ENCODE measurements at regions not wholly inside any gene's neighbourhood (a gene's known extent, or its start where the extent isn't known, plus 50 kb on each side); places are given as distances from the start of the nearest gene placed in this dataset.
"Not testable (repeated sequence)": the region's sequence is repeated elsewhere in the genome, so short reads cannot be mapped to it uniquely, and the experiment has no call there.

DNA sequence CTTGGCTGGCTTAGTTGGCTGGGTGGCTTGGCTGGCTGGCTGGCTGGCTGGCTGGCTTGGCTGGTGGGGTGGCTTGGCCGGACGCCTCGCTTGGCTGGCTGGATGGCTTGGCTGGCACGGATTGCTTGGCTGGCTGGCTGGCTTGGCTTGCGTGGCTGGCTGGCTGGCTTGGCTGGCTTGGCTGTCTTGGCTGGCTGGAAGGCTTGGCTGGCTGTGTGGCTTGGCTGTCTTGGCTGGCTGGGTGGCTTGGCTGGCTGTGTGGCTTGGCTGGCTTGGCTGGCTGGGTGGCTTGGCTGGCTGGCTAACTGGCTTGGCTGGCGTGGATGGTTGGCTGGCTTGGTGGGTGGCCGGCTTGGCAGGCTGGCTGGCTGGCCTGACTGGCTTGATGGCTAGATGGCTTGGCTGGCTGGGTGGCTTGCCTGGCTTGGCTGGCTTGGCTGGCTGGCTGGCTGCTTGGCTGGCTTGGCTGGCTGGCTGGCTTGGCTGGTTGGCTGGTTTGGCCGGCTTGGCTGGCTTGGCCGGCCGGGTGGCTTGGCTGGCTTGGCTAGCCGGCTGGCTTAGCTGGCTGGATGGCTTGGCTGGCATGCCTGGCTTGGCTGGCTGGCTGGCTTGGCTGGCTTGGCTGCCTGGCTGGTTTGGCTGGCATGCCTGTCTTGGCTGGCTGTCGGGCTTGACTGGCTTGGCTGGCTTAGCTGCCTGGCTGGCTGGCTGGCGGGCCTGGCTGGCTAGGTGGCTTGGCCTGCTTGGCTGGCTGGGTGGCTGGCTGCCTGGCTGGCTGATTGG, 2812.7 kb downstream of the RPIA start:
- H3K79me2 ChIP-seq (ENCODE audit: control insufficient read depth, insufficient read depth, low read length); H3K9me3 ChIP-seq (replicated peaks; ENCODE audit: control insufficient read depth, insufficient read depth, low read length); H2AFZ ChIP-seq (ENCODE audit: low read depth, low read length); H3K9me1 ChIP-seq (replicated peaks; ENCODE audit: control insufficient read depth, extremely low read depth, insufficient read depth, low read length); FAIRE-seq; H3K4me2 ChIP-seq (ENCODE audit: insufficient read depth, low read length); CTCF ChIA-PET; H3K4me1 ChIP-seq (ENCODE audit: control insufficient read depth, extremely low read depth, insufficient read depth, low read length); BruUV-seq (replicated peaks); DNase-seq (ENCODE audit: low read depth, low spot score); intact Hi-C loops (cut with micrococcal nuclease); H3K27me3 ChIP-seq (ENCODE audit: control insufficient read depth in 2 of 2, insufficient read depth in 2 of 2, low read length in 2 of 2); H3K4me3 ChIP-seq (replicated peaks in 1 of 3; ENCODE audit: insufficient read depth in 1 of 3, low read depth in 1 of 3, low read length in 3 of 3); POLR2A ChIA-PET; H3K9ac ChIP-seq (replicated peaks; ENCODE audit: extremely low read depth, insufficient read depth, low read length); dilution Hi-C loops (cut with MboI; ENCODE audit: extremely low pct_ligation_motif_present, low sequenced_read_pairs); H4K20me1 ChIP-seq (replicated peaks; ENCODE audit: control insufficient read depth, extremely low read depth, insufficient read depth, low read length); H3K36me3 ChIP-seq (ENCODE audit: control insufficient read depth in 2 of 2, extremely low read depth in 1 of 2, insufficient read depth in 2 of 2, low read length in 2 of 2); H3K27ac ChIP-seq (ENCODE audit: insufficient read depth, low read depth, low read length): not testable (repeated sequence)

- H3K4me1 ChIP-seq (ENCODE audit: control insufficient read depth, extremely low read depth, insufficient read depth, low read length); H3K9me1 ChIP-seq (replicated peaks; ENCODE audit: control insufficient read depth, extremely low read depth, insufficient read depth, low read length); H3K4me3 ChIP-seq (replicated peaks in 1 of 3; ENCODE audit: insufficient read depth in 1 of 3, low read depth in 1 of 3, low read length in 3 of 3); H3K4me2 ChIP-seq (ENCODE audit: insufficient read depth, low read length); CTCF ChIA-PET; dilution Hi-C loops (cut with MboI; ENCODE audit: extremely low pct_ligation_motif_present, low sequenced_read_pairs); H3K79me2 ChIP-seq (ENCODE audit: control insufficient read depth, insufficient read depth, low read length); DNase-seq (ENCODE audit: low read depth, low spot score); H3K36me3 ChIP-seq (ENCODE audit: control insufficient read depth in 2 of 2, extremely low read depth in 1 of 2, insufficient read depth in 2 of 2, low read length in 2 of 2); H3K27ac ChIP-seq (ENCODE audit: insufficient read depth, low read depth, low read length); POLR2A ChIA-PET; H3K9me3 ChIP-seq (replicated peaks; ENCODE audit: control insufficient read depth, insufficient read depth, low read length); FAIRE-seq; intact Hi-C loops (cut with micrococcal nuclease); H3K27me3 ChIP-seq (ENCODE audit: control insufficient read depth in 2 of 2, insufficient read depth in 2 of 2, low read length in 2 of 2); H2AFZ ChIP-seq (ENCODE audit: low read depth, low read length); H3K9ac ChIP-seq (replicated peaks; ENCODE audit: extremely low read depth, insufficient read depth, low read length); H4K20me1 ChIP-seq (replicated peaks; ENCODE audit: control insufficient read depth, extremely low read depth, insufficient read depth, low read length); BruUV-seq (replicated peaks): not testable (repeated sequence)
Observed at GRCh38 chr2:91508816-91509215, 2817.3 kb downstream of the RPIA start.

- BruUV-seq (replicated peaks); H3K9ac ChIP-seq (replicated peaks; ENCODE audit: extremely low read depth, insufficient read depth, low read length); DNase-seq (ENCODE audit: low read depth, low spot score); H3K4me3 ChIP-seq (replicated peaks in 1 of 3; ENCODE audit: insufficient read depth in 1 of 3, low read depth in 1 of 3, low read length in 3 of 3); H3K9me1 ChIP-seq (replicated peaks; ENCODE audit: control insufficient read depth, extremely low read depth, insufficient read depth, low read length); H4K20me1 ChIP-seq (replicated peaks; ENCODE audit: control insufficient read depth, extremely low read depth, insufficient read depth, low read length); H3K4me1 ChIP-seq (ENCODE audit: control insufficient read depth, extremely low read depth, insufficient read depth, low read length); dilution Hi-C loops (cut with MboI; ENCODE audit: extremely low pct_ligation_motif_present, low sequenced_read_pairs); H3K27me3 ChIP-seq (ENCODE audit: control insufficient read depth in 2 of 2, insufficient read depth in 2 of 2, low read length in 2 of 2); POLR2A ChIA-PET; H2AFZ ChIP-seq (ENCODE audit: low read depth, low read length); FAIRE-seq; H3K9me3 ChIP-seq (replicated peaks; ENCODE audit: control insufficient read depth, insufficient read depth, low read length); H3K79me2 ChIP-seq (ENCODE audit: control insufficient read depth, insufficient read depth, low read length); intact Hi-C loops (cut with micrococcal nuclease); H3K4me2 ChIP-seq (ENCODE audit: insufficient read depth, low read length); H3K36me3 ChIP-seq (ENCODE audit: control insufficient read depth in 2 of 2, extremely low read depth in 1 of 2, insufficient read depth in 2 of 2, low read length in 2 of 2); CTCF ChIA-PET; H3K27ac ChIP-seq (ENCODE audit: insufficient read depth, low read depth, low read length): not testable (repeated sequence)
Observed at GRCh38 chr2:91509276-91509675, 2817.8 kb downstream of the RPIA start.

GRCh38 chr2:91511166-91511565, 2819.7 kb downstream of the RPIA start:
- H3K9me3 ChIP-seq (replicated peaks; ENCODE audit: control insufficient read depth, insufficient read depth, low read length); H3K79me2 ChIP-seq (ENCODE audit: control insufficient read depth, insufficient read depth, low read length); dilution Hi-C loops (cut with MboI; ENCODE audit: extremely low pct_ligation_motif_present, low sequenced_read_pairs); BruUV-seq (replicated peaks); H3K9me1 ChIP-seq (replicated peaks; ENCODE audit: control insufficient read depth, extremely low read depth, insufficient read depth, low read length); CTCF ChIA-PET; FAIRE-seq; H4K20me1 ChIP-seq (replicated peaks; ENCODE audit: control insufficient read depth, extremely low read depth, insufficient read depth, low read length); intact Hi-C loops (cut with micrococcal nuclease); H3K27me3 ChIP-seq (ENCODE audit: control insufficient read depth in 2 of 2, insufficient read depth in 2 of 2, low read length in 2 of 2); H3K36me3 ChIP-seq (ENCODE audit: control insufficient read depth in 2 of 2, extremely low read depth in 1 of 2, insufficient read depth in 2 of 2, low read length in 2 of 2); H3K4me1 ChIP-seq (ENCODE audit: control insufficient read depth, extremely low read depth, insufficient read depth, low read length); H3K27ac ChIP-seq (ENCODE audit: insufficient read depth, low read depth, low read length); H3K4me3 ChIP-seq (replicated peaks in 1 of 3; ENCODE audit: insufficient read depth in 1 of 3, low read depth in 1 of 3, low read length in 3 of 3); H3K9ac ChIP-seq (replicated peaks; ENCODE audit: extremely low read depth, insufficient read depth, low read length); H2AFZ ChIP-seq (ENCODE audit: low read depth, low read length); DNase-seq (ENCODE audit: low read depth, low spot score); H3K4me2 ChIP-seq (ENCODE audit: insufficient read depth, low read length); POLR2A ChIA-PET: not testable (repeated sequence)

All from endothelial cell of umbilical vein (primary cell).